Renal cortical epithelial cell (primary cell): ENCODE measurements at regions not wholly inside any gene's neighbourhood (a gene's known extent, or its start where the extent isn't known, plus 50 kb on each side); places are given as distances from the start of the nearest gene placed in this dataset.
"Not testable (repeated sequence)": the region's sequence is repeated elsewhere in the genome, so short reads cannot be mapped to it uniquely, and the experiment has no call there.

Experiments
- DNase-seq: peaks from one replicate; pipeline ENCODE4 v3.0.0-alpha.2; 2011; ENCODE audit warnings: low read depth

GRCh38 chr14:106058342-106058741 is 532.0 kb downstream of the TMEM121 start:
- DNase-seq = no peak

DNA sequence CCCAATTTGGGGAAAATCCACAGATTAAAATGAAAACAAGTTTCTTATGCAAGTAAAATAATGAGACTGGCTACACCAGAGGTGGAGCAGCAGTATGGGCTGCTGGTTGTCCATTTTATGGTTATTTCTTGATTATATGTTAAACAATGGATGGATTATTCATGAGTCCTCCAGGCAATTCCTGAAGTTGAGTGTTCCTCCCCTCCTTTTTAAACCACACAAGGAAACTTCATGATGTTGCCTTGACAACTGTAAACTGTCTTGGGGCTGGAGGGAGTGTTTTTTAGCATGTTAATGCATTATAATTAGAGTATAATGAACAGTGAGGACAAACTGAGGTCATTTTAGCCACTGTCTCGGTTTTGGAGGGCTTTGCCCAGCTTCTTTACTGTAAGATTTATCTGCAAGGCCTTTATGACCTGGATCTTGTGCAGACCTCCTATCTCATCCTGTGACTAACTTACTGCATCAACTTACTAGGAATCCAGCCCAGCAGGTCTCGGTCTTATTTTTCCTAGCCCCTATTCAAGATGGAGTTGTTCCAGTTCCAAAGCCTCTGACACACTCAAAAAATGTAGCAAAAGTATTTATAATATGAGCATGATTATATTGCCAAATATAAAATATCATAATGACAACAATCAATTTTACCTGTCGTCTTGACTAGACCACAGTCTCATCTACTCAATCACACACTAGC is 534.0 kb downstream of the TMEM121 start:
- DNase-seq = no peak

DNA sequence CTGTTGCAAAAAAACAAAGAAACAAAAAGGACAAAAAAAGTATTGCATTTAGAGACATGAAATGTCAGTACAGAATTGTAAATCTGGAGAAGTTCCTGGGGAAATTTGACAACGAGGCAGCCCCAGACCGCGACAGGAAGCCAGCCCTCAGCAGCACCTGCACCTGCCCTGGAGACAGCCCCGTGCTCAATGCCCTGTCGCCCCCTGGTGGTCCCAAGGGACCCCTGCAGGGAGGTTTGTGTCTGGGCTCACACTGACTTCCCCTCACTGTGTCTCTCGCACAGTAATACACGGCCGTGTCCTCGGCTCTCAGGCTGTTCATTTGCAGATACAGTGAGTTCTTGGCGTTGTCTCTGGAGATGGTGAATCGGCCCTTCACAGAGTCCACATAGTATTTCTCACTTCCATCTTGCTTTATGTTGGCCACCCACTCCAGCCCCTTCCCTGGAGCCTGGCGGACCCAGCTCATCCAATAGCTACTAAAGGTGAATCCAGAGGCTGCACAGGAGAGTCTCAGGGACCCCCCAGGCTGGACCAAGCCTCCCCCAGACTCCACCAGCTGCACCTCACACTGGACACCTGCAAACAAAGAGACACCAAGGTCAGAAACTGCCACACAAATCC is 535.6 kb downstream of the TMEM121 start:
- not testable (repeated sequence) for DNase-seq

DNA sequence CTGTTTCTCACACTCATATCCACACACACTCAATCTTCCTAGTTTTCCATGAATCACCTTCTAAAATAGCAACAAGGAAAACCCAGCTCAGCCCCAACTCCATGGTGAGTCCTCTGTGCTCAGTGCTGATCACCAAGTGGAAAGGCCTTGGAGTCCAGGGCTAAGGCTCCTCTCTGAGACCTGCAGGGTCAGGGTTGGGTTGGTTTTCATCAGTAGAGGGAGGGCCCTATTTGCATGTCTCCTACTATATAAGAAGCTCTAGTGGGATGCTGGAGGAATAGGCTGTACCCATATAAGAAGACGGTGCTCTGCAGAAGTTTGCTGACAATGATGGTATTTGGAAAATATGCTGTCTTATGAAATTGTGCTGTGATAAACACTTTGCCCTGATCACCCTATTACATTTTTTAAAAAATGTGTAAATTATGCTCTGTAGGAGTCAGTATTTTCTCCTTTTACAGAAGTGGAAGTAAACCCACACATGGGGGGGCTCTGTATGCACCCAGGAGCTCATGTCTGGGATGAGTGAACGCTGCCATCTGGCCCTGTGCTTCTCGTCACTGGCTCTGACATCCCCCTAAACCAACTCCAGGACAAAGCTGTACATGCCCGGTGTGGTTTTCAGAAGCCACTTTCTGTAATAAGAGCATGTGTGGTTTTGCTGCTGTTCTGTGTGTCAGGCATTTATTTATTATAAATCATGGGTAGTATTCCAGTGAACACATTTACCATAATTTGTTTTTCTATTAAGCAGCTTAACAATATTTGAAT is 536.3 kb downstream of the TMEM121 start:
- no peak for DNase-seq

DNA sequence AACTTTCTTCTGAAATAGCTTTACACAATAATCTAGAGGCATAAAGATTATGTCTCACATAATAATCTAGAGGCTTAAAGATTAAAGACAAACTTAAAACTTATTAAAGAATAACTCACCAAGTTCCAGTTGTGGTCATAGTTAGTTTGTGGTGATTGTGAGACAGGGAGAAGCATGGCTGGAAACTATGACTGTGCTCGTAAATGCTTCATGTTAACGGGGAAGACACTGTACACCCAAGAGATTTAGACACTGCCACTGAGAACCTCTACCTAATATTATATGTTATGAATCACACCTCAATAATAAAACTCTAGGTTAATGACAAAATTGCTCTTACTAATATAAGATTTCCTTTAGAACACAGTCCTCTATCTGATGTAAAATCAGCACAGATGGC is 541.6 kb downstream of the TMEM121 start:
- no peak for DNase-seq

GRCh38 chr14:106069804-106070625 is 543.6 kb downstream of the TMEM121 start:
- no peak for DNase-seq

GRCh38 chr14:106080922-106081321 is 554.5 kb downstream of the TMEM121 start:
- no peak for DNase-seq

DNA sequence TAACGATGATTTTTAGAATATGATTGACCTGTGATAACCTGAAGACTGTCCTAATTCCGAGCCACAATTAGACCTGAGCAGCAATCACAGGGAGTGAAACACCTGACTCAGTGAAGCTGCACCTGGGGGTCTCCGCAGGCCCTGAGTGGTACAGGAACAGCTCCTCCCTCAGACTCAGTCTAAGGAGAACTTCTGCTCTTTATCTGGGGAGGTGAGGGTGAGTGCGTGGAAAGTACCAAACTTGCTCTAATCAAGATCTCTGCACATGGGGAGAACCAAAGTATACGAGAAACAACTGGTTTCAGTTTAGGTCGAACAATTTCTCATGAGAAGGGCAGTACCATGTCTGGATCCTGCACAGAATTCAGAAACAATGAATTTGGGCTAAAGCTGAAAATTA is 555.3 kb downstream of the TMEM121 start:
- DNase-seq = not testable (repeated sequence)

DNA sequence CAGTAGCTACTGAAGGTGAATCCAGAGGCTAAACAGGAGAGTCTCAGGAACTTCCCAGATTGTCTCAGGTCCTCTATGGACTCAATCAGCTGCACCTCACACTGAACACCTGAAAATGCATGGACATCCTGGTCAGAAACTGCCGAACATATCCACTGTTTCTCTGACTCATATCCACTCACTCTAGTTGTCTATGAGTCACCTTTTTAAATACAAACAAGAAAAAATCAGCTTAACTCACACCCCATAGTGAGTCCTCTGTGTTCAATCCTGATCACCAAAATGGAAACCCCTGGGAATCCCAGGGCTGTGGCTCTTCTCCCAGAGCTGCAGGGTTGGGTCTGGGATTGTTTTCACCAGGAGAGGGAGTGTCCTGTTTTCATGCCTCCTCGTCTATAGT is 556.7 kb downstream of the TMEM121 start:
- peak; percentile 13 for DNase-seq

DNA sequence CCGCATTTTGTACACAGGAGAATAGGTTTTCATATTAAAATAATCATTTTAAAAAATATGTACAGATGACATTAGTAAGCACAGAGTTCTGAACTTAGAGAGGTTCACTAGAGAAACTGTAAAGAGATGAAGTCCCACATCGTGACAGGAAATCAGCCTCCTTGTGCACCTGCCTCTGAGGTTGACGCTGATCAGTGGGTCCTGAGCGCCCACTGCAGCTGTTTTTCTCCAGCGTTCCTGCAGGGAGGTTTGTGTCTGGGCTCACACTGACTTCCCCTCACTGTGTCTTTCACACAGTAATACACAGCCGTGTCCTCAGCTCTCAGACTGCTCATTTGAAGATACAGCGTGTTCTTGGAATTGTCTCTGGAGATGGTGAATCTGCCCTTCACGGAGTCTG is 561.5 kb downstream of the TMEM121 start:
- DNase-seq = no peak

- not testable (repeated sequence) for DNase-seq
These were observed 562.5 kb downstream of the TMEM121 start for GRCh38 chr14:106088860-106089259.

- DNase-seq = no peak
These were observed 568.3 kb downstream of the TMEM121 start for GRCh38 chr14:106094654-106095189.

- DNase-seq = no peak
These were observed 581.3 kb downstream of the TMEM121 start for GRCh38 chr14:106107703-106108102.

DNA sequence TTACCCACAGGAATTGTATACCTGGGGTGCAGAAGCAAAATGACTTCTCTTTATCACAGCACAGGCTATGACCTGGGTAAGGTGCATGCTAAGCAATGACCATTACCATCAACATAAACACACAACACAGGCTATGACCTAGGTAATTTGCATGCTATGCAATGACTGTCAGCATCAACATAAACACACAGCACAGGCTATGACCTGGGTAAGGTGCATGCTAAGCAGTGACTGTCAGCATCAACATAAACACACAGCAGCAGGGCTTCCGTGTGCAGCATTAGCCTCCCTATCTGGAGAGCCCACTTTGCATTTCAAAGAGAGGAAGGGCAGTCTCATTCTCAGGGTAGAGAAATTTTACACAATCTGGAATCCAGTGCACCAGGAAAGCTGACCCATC is 583.0 kb downstream of the TMEM121 start:
- no peak for DNase-seq

- no peak for DNase-seq
These were observed 589.0 kb downstream of the TMEM121 start for GRCh38 chr14:106115401-106115800.

GRCh38 chr14:106116339-106116930 is 590.1 kb downstream of the TMEM121 start:
- not testable (repeated sequence) for DNase-seq

DNA sequence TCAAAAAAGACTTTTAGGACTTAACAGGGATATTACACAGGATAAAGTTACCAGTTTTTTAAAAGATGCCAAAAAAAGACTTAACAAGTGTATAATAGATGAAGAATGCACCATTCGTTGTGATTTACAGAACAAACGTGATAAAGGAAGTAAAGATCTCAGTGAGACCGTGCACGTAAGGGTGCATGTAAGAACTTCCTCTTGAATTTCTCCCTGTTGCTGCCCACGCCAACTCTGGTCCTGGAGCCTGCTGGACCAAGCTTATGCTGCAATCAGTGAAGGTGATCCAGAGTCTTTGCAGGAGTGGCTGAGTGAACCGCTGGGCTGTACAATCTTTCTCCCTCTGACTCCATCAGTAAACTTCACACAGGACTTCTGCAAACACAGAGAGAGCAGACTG is 593.7 kb downstream of the TMEM121 start:
- DNase-seq = no peak

DNA sequence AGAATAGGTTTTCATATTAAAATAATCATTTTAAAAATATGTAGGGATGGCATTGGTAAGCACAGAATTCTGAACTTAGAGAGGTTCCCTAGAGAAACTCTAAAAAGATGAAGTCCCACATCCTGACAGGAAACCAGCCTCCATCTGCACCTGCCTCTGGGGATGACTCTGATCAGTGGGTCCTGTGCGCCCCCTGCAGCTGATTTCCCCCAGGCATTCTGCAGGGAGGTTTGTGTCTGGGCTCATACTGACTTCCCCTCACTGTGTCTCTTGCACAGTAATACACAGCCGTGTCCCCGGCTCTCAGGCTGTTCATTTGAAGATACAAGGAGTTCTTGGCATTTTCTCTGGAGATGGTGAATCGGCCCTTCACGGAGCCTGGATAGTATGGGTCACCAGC is 602.9 kb downstream of the TMEM121 start:
- no peak for DNase-seq

GRCh38 chr14:106129904-106130661 is 603.7 kb downstream of the TMEM121 start:
- not testable (repeated sequence) for DNase-seq

DNA sequence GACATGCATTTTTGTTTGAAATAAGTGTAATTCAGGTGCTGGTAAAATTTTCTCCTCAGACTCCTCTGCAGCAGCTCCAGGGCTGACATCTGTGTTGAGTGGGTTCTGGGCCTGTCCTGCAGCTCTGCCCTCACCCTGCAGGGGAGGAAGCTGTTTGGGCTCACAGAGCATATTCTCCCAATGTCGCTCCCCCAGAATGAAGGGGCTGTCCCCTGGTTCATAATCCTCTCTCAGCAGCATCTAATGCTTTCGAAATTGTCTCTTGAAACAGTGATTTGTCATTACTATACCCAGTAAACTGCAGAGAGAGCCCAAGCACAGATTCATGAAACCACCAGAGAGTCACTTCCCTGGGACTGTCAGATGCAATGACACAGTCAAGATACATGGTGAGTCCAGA is 606.7 kb downstream of the TMEM121 start:
- not testable (repeated sequence) for DNase-seq

- no peak for DNase-seq
These were observed 608.5 kb downstream of the TMEM121 start for GRCh38 chr14:106134886-106135285.
